Suprapubic skin (tissue), 3 donors: ENCODE measurements at regions not wholly inside any gene's neighbourhood (a gene's known extent, or its start where the extent isn't known, plus 50 kb on each side); places are given as distances from the start of the nearest gene placed in this dataset.

ENCODE experiments used
- CTCF ChIP-seq, 2 donors: fragments of 200-600 bp in 1 of 2; fragments of 450-650 bp in 1 of 2; sonication (generic) in 1 of 2; IDR thresholded peaks; one replicate each; pipeline ENCODE4 v1.5.1; 2016 to 2019; ENCODE audit warnings: antibody characterized with exemption in 2 of 2, mild to moderate bottlenecking in 1 of 2, moderate library complexity in 1 of 2
- EP300 ChIP-seq: sonication (generic); formaldehyde crosslinking; IDR thresholded peaks from one replicate; pipeline ENCODE4 v1.6.1; 2017; ENCODE audit warnings: antibody characterized with exemption
- POLR2A ChIP-seq, 2 donors: fragments of 450-650 bp; IDR thresholded peaks; one replicate each; pipeline ENCODE4 v1.6.1; 2017; ENCODE audit warnings: antibody characterized with exemption in 2 of 2, mild to moderate bottlenecking in 2 of 2, moderate library complexity in 2 of 2

- TF ChIP-seq CTCF (IDR thresholded peaks at IDR 0.05) = no peak
- no peak for TF ChIP-seq POLR2A (IDR thresholded peaks at IDR 0.05)
- no peak for TF ChIP-seq EP300
These were observed 401.2 kb downstream of the CDC14C start for GRCh38 chr7:49325571-49325970.
